GM12801 (cell line): ENCODE measurements at regions not wholly inside any gene's neighbourhood (a gene's known extent, or its start where the extent isn't known, plus 50 kb on each side); places are given as distances from the start of the nearest gene placed in this dataset.

Experiments
- TF ChIP-seq, protein P1 (sequence below): IDR thresholded peaks from one replicate; pipeline ENCODE4 v1.5.1; 2011; ENCODE audit warnings: control low read depth; ENCODE audit not compliant: insufficient read length; ENCODE audit errors: extremely low read depth

DNA sequence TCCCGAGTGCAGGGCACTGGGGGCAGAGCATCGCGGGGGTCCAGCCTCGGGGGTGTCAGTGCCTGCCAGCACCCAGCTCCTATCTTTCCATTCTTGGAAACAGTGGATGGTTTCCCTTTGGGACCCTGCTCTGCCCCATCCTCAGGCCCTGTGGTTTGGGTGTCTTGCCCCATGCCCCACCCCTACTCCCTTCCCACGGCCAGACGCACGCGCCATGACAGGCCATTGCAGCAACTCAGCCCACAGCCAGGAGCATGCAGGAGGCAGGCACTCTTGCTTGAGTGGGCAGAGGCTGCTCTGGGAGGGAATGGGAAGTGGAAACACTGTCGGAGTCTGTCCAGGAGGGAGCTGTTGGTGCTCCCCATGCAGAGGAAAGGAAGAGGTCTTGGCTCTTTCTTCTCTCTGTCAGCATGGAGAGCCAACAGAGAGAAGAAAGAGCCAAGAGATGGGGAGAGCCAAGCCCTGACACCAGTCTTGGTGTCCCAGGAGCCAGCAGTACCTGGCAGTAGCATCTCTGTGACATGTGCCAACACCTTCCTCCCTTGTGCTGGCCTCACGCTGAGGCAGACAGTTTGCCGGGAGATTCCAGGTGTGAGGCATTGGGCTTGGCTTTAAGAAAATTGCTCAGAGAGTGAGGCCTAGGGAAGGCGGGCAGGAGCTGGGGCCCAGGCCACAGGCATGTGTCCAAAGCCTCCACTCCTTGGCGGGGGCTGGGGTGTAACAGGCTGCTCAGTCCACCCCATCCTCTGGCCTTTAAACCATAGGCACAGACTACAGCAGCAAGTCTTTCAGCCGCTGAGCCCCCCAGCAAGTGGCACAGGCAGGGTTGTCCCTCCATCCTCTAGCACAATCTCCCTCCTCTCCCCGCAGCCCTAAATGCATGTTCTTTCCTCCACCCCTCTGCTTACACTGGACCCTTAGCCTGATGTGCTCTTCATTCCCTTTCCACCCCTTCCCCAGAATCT is 86.7 kb upstream of the UQCRFS1 start:
- TF ChIP-seq, protein P1, sequence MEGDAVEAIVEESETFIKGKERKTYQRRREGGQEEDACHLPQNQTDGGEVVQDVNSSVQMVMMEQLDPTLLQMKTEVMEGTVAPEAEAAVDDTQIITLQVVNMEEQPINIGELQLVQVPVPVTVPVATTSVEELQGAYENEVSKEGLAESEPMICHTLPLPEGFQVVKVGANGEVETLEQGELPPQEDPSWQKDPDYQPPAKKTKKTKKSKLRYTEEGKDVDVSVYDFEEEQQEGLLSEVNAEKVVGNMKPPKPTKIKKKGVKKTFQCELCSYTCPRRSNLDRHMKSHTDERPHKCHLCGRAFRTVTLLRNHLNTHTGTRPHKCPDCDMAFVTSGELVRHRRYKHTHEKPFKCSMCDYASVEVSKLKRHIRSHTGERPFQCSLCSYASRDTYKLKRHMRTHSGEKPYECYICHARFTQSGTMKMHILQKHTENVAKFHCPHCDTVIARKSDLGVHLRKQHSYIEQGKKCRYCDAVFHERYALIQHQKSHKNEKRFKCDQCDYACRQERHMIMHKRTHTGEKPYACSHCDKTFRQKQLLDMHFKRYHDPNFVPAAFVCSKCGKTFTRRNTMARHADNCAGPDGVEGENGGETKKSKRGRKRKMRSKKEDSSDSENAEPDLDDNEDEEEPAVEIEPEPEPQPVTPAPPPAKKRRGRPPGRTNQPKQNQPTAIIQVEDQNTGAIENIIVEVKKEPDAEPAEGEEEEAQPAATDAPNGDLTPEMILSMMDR, result no peak

DNA sequence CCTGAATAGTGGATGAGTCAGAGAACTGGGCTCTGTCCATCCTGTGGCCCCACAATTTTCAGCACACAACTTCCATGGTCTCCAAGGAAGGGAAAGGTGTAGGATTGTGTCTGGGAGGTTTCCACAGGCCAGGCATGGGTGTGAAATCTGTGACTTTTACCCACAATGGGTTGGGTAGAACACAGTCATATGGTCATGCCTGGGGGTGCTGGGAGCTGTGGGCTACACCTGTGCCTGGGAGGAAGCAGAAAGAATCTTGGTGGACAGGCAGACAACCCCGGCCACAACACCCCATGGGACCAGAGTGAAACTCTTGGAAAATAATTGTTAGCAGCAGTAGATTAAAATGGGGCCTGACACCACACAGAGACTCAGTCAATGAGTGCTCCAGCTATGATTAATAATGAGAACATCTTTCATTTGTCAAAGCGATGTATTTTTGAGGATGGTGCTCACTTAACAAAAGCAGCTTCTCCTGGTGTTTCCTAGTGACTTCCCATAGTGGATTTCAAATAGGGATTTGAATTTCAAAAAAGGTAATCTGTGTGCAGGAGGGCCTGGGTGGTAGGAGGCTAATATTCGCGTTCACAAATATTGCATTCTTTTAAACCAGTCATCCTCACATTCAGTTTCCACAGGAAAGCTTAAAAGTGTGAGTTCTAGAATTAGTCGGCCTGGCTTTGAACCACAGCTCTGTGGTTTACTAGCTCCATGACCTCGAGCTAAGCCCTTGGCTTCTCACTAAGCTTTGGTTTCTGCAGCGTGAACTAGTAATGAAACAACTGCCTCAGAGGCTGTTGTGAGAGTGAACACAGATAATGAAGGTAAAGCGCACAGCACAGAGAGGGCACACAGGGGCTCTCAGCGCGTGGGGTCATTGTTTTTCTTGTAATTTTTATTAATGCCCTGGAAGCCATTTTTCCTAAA is 89.3 kb upstream of the UQCRFS1 start:
- TF ChIP-seq, protein P1, result no peak

DNA sequence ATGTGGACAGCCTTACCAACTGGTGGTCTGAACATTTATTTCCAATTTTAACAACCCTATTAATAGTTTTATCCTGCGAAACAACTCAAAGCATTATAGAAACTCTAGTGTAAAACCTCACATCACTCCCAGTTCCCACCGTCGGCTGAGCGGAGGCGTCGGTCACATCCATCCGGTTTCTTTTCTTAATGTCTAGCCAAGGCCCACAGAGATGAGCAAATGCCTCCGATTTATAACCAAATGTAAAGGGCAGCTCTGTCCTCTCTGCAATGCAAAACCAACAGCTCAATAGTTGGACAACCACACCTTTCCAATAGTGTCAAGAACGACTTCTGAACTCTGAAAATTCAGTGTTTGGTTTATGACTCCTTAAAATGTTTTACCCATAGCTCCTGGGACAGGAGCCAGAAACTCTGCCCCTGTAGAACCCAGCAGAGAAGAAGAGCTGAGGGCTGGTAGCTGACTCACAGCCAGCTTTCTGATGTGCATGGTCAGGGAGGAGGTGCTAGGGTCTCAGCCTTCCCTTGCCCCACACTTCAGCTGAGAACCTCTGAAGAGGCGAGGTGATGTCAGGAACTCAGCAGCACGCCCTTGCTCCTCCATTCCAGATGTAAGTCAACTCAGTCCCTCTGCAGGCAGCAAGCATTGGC is 90.2 kb upstream of the UQCRFS1 start:
- TF ChIP-seq, protein P1, result no peak

DNA sequence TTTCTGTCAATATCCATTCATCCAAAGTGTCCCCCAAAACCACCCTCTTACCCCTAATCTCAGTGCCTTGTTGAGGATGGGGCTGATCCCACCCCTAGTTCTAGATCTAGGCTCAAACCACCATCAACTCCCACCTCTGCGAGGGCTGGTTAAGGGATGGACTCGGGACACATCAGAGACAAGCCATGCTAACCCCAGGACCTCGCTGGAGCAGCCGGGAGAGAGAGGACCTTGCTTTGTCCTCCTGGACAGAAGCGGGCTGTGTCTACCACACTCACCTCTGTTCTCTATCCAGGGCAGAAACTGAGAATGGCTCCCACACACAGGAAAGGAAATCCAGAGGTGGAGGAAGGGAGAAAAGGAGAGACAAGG is 90.8 kb upstream of the UQCRFS1 start:
- TF ChIP-seq, protein P1, result no peak

DNA sequence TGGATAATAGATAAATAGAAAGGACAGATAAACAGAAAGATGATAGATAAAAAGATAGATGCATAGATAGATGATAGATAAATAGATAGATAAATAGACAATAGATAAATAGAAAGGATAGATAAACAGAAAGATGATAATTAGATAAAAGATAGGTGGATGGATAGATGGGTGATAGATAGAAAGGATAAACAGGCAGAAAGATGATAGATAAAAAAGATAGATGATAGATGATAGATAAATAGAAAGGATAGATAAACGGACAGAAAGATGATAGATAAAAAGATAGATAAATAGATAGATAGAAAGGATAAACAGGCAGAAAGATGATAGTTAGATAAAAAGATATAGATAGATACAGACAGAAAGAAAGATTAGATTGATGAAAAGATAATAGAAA is 92.3 kb upstream of the UQCRFS1 start:
- TF ChIP-seq, protein P1, result no peak

DNA sequence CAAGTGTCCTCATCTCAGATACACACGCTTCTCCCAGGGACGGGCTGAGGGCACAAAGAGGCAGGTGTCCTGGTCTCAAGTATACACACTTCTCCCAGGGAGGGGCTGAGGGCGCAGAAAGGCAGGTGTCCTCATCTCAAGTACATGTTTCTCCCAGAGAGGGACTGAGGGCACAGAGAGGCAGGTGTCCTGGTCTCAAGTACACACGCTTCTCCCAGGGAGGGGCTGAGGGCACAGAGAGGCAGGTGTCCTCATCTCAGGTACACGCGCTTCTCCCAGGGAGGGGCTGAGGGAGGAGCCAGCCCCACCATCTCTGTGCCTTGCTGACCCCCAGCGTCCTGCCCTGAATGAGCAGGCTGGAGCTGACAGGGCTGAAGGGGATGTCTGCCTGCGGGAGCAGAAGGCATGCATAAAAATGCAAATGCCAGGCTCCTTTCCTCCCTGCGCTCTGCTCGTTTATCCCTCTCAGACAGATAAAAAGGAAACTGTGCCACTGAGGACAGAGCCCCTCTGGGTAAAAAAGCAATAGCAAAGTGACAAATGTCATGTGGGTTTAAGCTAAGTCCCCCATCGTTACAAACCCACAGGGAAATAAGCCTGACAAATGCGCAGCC is 96.1 kb upstream of the UQCRFS1 start:
- TF ChIP-seq, protein P1, result no peak

DNA sequence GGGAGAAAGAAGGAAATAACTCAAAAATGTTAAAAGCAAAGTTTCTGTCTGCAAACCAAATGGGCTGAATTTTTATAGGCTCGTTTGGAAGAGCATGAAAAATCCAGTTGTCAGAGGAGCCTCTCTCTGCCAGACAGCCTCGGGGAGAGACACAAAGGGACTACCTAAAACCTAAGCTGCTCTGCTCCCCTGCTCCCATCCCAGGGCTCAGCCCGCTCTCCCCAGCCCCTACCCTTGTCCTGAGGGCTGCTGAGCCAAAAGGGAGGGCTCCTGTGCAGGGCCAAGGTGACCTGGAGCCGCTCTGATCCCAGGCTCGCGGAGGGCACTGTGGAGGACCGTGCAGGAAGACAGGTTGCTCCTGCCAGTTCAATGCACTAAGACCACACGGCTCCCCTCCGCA is 96.7 kb upstream of the UQCRFS1 start:
- TF ChIP-seq, protein P1, result no peak
